GM20000 (cell line): ENCODE measurements at regions not wholly inside any gene's neighbourhood (a gene's known extent, or its start where the extent isn't known, plus 50 kb on each side); places are given as distances from the start of the nearest gene placed in this dataset.

Experiments
- DNase-seq: peaks from one replicate; pipeline ENCODE4 v3.0.0; 2012; ENCODE audit warnings: low spot score
- TF ChIP-seq, protein P1 (sequence below): IDR thresholded peaks from 2 replicates; pipeline ENCODE4 v1.5.1; 2012; ENCODE audit warnings: mild to moderate bottlenecking, control low read depth; ENCODE audit errors: extremely low read depth, missing control alignments

DNA sequence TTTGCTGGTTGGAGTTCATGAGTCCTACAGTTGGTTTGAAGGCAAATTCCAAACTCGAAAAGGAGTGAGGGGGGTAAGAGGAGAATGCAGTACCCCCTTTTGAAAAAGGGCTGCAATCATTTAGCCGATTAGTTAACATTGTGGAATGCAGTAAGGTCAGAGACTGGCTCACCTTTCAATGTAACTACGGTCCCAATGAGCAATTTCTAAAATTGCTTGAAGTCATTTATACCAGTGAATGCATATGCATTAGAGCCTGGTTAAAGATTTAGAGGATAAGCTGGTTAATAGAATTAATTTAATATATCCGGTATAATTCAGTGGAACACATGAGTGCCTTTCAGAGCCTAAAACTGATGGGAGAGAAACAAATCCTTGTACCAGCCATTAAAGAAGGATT is 172.6 kb upstream of the PAPPA start:
- no peak for DNase-seq

DNA sequence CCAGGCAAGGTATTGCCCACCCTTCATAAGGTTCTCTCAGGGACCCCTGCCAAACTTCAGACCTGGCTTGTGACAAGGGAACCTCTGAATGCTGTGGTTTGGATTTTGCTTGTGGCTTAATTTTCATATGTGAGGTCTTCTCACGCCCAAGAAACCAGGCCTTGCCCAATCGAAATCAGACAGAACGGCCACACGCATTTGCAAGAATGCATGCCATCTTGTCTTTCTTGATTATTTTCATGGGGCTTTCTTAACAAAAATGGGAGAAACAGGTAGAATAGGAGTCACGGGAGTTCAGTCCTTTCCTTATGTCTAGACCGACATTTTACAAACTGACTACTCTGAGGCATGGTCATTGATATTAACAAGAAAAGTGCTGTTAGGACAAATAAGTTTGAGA is 170.2 kb upstream of the PAPPA start:
- TF ChIP-seq, protein P1, sequence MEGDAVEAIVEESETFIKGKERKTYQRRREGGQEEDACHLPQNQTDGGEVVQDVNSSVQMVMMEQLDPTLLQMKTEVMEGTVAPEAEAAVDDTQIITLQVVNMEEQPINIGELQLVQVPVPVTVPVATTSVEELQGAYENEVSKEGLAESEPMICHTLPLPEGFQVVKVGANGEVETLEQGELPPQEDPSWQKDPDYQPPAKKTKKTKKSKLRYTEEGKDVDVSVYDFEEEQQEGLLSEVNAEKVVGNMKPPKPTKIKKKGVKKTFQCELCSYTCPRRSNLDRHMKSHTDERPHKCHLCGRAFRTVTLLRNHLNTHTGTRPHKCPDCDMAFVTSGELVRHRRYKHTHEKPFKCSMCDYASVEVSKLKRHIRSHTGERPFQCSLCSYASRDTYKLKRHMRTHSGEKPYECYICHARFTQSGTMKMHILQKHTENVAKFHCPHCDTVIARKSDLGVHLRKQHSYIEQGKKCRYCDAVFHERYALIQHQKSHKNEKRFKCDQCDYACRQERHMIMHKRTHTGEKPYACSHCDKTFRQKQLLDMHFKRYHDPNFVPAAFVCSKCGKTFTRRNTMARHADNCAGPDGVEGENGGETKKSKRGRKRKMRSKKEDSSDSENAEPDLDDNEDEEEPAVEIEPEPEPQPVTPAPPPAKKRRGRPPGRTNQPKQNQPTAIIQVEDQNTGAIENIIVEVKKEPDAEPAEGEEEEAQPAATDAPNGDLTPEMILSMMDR, result no peak
- no peak for DNase-seq

More for the DNA sequence above, 172.6 kb upstream of the PAPPA start:
- TF ChIP-seq, protein P1, result no peak

DNA sequence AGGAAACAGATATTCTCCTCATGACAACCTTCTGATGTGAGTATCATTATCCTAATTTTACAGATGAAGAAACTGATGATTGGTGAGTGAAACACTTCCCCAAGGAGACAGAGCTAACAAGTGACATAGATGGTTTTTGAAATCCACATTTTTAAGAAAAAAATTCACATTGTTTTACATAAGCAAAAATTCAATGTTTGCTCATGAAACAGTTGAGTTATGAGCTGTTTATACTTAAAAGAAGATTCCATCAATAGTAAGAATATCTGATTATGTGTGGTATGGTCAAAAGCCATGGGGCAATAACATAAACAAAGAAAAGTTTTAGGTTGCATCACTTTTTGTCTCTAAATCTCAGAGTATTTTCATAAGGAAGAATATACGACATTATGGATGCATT is 167.9 kb upstream of the PAPPA start:
- TF ChIP-seq, protein P1, result no peak

DNA sequence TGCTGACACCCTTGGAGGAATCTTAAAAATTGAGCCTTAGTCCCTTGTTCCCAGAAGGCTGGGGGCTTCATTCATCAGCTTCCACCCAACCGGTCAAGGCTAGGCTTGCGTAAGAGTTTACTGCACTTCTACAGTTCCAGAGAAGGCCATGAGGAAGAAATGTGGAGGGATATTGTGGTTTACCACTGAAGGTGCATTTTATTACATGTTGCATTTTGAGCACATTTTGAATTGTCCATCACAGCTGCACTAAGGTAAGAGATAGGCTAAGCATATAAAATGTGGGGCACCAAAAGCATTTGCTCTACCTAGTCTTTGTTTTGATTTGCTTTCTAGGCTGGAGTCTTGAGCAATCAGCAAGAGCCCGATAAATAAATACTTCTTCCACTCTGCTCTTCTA is 167.1 kb upstream of the PAPPA start:
- TF ChIP-seq, protein P1, result no peak

More for the DNA sequence above, 167.9 kb upstream of the PAPPA start:
- no peak for DNase-seq

DNA sequence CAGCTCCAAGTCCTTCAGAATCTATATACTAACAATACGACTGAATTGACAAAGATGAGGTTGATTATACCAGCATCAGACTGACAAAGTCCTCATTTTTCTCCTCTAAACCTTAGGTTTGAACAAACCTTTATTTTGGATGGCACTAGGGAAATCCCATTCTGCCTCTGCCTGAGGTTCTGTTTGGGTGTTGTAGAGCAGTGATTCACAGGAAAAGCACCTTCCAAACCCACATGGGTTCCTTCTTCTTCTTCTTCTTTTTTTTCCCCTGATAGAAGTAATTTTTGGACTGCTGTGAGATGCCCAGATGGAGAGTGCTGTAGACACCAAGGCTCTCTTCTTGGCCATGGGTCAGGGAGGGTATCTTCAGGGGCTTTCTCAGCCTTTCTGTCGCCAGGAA is 164.9 kb upstream of the PAPPA start:
- DNase-seq, result no peak
- TF ChIP-seq, protein P1, result no peak

More for the DNA sequence above, 167.1 kb upstream of the PAPPA start:
- DNase-seq, result no peak

DNA sequence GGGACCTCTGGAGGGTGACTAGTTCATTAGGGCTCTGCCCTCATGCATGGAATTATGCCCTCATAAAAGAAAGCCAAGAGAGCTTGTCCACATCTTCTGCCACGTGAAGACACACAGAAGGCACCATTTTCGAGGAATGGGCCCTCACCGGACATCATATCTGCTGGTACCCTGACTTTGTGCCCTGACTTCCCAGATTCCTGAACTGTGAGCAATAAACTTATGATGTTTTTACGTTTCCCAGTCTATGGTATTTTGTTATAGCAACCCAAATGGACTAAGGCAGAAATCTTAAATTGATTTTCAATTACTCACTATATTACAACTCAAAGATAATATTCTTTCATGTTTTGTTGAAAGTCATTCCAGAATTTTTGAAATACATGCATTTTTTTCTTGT is 163.8 kb upstream of the PAPPA start:
- DNase-seq, result no peak
- TF ChIP-seq, protein P1, result no peak

DNA sequence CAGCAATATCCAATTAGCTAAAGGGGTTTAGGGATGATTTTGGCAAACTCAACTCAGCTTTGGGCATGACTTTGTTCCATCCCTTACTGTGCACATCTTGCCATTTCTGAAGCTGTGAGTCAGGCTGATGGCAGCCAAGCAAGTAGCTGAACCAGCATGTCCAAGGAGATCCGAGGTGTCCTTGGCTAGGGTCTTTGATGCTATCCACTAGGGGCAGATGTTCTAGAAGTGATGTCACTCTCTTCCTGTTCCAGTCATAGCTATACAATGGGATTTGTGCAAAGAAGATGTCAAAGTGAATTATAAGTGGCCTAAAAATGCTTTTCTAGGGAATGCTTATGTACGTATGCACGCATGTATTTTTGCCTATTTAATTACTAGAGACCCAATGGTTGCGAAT is 160.8 kb upstream of the PAPPA start:
- TF ChIP-seq, protein P1, result no peak
- no peak for DNase-seq
